NCI-H82 treated with DMSO at 0.1 percent for 48 hours (cell line): ENCODE measurements at regions not wholly inside any gene's neighbourhood (a gene's known extent, or its start where the extent isn't known, plus 50 kb on each side); places are given as distances from the start of the nearest gene placed in this dataset.

Source experiments
- DNase-seq: peaks from one replicate; lab custom pipeline; 2025; ENCODE audit not compliant: unreplicated experiment; lab: John Stamatoyannopoulos, UW

DNA sequence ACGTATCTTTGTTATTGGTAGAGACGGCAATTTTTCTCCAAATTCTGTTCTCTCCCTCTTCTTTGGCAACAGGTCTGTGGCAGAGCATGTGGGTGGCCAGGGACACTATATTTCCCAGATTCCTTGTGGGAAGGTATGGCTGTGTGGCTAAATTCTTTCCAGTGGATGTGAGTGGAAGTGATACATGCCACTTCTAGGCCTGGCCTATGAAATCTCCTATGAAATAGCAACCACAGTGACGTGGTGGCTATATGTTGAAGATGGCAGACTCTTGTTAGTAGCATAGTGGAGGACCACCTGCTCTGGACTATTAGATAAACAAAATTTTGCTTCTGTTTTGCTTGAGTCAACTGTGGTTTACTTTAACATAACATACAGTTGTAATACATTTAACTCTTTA, 243.3 kb downstream of the IL20RB start:
- no peak for DNase-seq

DNA sequence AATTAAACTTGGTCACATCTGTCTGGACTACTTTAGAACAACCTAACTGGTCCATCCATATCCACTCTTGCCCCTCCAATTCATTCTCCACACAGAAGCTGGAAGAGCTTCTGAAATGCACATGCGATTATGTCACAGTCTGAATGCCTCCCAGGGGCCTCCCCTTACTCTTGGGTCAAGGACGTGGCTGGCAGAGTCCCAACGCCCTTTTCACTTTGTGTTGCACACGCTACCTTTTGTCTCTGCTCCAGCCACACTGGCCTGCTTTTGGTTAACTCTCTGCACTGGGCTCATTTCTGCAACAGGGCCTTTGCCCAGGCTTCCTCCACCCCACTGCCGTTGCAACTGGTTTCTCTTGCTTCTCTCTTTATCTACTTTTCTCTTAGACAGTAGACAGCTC, 245.2 kb downstream of the IL20RB start:
- DNase-seq: no peak

- no peak for DNase-seq
Observed at GRCh38 chr3:137204409-137204808, 246.6 kb downstream of the IL20RB start.

- DNase-seq: no peak
Observed at GRCh38 chr3:137205394-137206045, 247.7 kb downstream of the IL20RB start.

DNA sequence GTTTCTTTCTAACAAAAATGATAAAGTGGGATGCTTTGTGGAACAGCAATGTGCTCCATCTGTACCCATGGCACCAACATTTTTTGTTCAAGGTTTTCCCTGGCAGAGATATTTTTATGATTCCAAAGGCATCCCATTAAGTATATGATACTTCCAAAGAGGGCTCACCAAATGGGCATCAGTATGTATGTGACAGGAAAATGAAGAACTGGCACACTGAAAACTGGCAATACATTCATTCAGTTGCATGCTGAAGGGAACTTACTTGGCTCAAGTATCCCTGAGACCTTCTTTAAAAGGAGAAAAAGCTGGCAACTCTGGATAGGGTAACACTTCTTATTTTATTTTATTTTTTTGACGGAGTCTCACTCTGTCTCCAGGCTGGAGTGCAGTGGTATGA, 249.8 kb downstream of the IL20RB start:
- DNase-seq: no peak

GRCh38 chr3:137217733-137218132, 259.9 kb downstream of the IL20RB start:
- DNase-seq: no peak

DNA sequence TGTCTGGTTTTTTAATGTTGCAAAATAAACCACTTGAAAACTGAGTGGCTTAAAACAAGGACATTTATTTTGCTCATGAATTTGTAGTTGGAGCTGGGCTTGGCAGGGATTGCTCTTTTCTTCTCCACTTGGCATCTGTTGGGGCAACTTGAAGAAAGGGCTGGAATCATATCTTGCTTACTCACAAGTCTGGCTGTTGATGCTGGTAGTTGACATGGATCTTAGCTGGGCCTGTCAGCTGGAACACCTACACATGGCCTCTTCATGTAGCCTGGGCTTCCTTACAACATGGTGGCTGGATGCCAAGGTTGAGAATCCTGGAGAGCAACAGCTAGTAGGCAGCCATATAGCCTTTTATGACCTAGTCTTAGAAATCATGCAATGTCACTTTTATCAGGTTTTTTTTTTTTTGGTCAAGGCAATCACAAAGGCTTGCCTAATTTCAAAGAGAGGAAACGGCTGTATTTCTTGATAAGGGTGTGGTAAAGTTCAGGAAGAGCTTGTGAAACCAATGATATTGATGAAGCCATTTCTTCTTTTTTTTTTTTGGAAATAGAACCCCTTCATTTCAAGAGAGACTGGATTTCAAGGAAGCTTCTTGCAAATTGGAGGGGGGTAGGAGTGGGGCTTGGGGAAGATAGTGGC, 262.1 kb downstream of the IL20RB start:
- no peak for DNase-seq

DNA sequence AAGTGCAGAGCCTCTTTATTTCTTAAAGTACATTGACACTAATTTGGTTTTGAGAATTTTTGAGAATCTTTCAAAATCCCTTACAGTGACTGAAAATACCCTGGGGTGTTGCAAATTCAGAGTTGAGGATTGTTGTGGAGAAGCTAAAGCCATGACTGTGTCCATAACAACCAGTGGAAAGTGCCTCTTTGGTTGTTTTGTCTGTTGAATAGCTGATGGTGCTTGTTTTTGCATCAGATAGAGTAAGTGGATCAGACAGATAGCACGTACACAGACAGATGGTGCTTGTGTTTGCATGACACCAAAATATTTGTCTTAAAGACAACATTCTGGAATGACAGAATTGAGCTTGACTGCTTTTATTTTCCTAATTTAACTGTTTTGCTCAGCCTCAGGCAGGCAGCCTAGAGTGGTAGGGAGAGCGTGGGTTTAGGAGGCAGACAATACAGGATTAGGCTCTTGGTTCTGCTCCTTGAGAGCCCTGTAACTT, 265.0 kb downstream of the IL20RB start:
- no peak for DNase-seq

DNA sequence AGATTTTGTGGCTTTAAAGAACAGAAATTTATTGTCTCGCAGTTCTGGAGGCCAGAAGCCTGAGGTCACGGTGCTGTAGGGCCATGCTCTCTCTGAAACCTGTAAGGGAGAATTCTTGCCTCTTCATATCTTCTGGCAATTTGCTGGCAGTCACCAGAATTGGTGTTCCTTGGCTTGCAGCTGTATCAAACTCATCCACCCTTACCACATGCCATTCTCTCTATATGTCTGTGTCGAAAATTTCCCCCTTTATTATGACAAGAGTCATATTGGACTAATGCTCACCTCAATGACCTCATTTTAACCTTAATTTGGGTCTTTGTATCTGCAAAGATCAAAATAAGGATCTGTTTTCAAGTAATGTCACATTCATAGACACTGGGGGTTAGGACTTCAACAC, 266.7 kb downstream of the IL20RB start:
- no peak for DNase-seq

GRCh38 chr3:137242836-137243400, 285.1 kb downstream of the IL20RB start:
- DNase-seq: no peak

- DNase-seq: no peak
Observed at GRCh38 chr3:137246491-137246890, 288.7 kb downstream of the IL20RB start.

DNA sequence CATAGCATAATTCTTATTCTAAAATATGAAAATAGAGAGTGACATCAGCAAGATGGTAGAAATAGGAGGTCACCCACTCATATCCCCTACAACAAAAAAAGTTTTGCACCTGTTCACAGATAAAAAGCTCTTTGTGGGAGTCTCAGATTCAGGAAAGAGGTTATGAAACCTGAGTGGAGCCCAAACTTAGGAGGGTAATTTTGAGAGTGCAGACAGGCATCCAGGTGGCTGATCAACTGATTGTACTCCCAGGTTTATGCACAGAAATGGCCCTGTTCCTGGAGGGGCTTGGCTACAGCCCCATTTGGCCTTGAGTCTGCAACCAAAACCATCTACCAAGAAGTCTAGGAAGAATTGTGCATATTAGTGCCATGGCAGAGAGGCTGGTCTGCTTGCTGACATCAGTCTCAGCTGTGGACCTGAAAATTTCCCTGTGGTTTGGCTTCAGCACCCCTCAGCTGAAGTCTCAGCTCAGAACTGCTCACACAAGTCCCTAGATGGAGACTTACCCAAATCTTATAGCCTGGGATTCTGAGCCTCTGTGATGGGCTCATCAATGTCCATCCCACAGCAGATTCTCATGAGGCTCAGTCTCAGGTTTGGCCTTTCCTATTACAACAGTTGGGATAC, 291.6 kb downstream of the IL20RB start:
- DNase-seq: no peak

DNA sequence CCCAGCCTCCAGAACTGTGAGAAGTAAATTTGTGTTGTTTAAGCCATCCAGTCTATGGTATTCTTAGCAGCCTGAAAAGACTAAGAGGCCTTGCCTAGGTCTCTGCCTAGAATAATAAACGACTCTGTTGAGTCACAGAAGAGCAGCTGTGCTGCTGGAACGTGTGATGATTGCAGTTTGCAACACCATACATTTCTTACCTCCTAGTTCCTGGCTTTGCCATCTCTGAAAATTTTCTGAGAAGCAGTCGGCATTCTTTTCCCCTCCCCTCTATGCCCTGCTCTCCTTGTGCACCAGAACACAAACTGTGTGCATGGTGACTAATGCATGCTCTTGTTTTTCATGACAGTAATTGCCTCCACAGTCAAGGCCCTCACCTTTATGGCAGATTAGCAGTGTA, 301.3 kb downstream of the IL20RB start:
- no peak for DNase-seq

- no peak for DNase-seq
Observed at GRCh38 chr3:137259701-137260100, 301.9 kb downstream of the IL20RB start.

DNA sequence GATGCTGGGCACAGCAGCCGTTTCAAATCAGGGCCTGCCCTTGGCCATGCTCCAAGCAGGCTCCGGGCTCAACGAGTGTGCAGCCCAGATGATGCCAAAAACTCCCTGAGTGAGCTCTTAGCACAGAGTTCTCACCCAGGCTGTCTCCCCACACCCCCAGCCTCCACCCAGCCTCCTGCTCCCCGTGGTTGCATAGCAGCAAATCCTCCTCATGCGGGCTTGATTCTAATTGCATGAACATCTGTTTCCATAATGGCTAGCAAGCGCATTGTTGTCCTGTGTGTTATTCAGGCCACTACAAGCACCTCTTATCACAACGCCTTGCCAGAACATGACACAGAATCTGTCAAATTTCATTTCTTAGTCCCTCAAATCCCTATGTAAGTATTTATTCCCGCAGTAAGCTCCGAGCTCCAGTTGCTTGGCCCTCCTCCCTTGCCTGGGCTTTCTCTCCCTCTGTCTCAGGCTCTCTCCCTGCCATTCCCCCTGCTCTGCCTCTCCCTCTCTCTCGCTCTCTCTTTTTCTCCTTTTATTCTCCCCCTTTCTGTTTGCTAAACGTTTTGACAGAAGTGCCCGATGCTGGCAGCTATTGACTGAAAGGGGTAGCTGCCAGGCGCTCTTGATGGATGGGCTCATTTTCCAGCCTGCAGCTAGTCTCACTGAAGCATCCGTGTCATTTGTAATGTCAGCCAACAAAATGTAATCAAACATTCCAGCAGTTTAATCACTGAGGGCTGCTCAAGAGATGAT, 306.5 kb downstream of the IL20RB start:
- peak; percentile 90 for DNase-seq

GRCh38 chr3:137264843-137265330, 307.1 kb downstream of the IL20RB start:
- no peak for DNase-seq

DNA sequence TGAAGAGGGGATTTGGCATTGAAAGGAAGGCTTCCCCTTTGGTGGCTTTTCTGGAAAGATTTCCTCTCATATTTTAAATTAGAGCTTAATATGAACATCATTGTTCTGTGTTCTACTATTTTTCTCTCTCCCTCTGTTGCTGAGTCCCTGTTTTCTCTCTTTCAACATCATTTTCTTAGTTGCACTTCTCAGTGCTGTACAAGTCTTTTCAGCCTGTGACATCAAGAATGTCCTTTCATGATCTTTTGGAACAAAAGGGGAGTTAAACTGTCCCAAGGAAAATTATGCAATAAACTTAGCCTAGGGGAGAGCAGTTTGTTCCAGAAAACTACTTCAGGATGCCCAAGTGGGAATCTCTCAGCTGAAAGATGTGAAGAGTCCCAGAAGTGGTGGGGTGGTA, 325.1 kb downstream of the IL20RB start:
- DNase-seq: no peak

GRCh38 chr3:137285924-137286323, 328.1 kb downstream of the IL20RB start:
- no peak for DNase-seq

DNA sequence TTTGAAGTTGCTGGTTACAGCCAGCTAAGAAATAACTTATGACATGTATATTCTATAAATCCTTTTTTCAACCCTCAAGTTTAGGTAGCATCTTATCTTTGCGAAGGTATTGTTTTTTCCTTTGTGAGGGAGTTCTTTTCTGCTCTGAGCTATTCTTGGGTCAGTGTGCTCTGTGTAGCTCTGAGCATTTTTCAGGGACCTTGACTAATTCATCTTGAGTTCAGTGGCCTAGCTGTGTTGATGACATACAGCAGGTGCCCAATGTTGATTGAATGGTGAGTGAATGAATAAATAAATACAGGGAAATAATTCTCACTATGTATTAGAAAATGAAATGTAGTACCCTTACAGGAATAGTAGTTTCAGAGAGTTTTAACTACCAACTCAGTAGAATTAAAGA, 335.3 kb downstream of the IL20RB start:
- DNase-seq: no peak

DNA sequence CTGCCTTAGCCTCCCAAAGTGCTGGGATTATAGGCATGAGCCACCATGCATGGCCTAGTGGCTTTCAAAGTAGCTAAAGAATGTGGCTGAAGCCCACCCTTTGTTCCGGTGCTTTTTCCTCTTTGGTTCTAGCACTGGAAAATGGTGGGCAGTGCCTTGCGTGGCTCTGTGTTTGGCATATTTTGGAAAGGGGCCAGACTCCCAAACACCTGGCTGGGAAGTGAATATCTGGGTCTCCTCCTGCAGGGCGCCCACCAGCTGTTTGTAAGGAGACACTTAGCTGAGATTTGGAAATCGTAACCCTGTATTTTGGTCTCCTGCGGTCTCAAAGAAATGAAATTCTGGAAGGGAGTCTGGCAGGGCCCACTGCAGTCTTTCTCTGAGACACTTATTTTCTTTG, 336.4 kb downstream of the IL20RB start:
- DNase-seq: no peak

DNA sequence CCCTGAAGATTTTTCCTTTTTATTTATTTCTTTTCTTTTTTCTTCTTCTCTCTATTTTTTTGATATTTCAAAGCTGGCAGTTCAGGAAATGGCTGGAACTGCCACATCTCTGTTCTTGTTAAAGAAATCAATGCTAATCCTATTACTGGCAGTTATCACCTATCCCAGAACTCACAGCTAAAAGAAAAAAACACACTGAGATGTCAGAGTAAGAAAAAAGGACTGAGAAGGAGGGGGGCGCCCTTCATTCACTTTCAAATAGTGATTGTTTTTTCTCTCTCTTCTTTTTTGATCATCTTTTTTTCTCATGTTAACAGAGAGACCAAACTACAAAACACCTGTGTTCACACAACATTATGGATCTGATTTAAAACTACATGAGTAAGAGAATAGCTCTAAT, 337.1 kb downstream of the IL20RB start:
- DNase-seq: peak; percentile 67
